HEK293 (cell line): ENCODE measurements at regions not wholly inside any gene's neighbourhood (a gene's known extent, or its start where the extent isn't known, plus 50 kb on each side); places are given as distances from the start of the nearest gene placed in this dataset.

ENCODE experiments used
- CTCF ChIA-PET: fragments of 350-600 bp; formaldehyde crosslinking; extraction: SDS; loops from one replicate; lab custom pipeline; 2021; ENCODE audit warnings: antibody characterized with exemption; lab: Yijun Ruan, JAX
- POLR2A ChIA-PET: fragments of 300-600 bp; formaldehyde crosslinking; extraction: SDS; loops from one replicate; lab custom pipeline; 2020; ENCODE audit warnings: antibody characterized with exemption, inconsistent platforms; lab: Yijun Ruan, JAX
- H3K27ac ChIP-seq: fragments of 200-500 bp; sonication (Bioruptor generic); 2 replicates; pipeline ENCODE4 v1.5.1; 2014; ENCODE audit warnings: low read depth, low read length, control low read depth, inconsistent platforms; ENCODE audit errors: extremely low read depth
- H3K36me3 ChIP-seq, 2 experiments: fragments of 200-500 bp in 1 of 2; sonication (Bioruptor generic) in 1 of 2; 1 replicate in 1 of 2; 2 replicates in 1 of 2; pipeline ENCODE4 v1.5.1; 2014 to 2017; ENCODE audit warnings: inconsistent platforms in 2 of 2, low read length in 2 of 2; ENCODE audit not compliant: control insufficient read depth in 2 of 2, insufficient read depth in 1 of 2
- H3K4me1 ChIP-seq: fragments of 200-500 bp; sonication (Bioruptor generic); 2 replicates; pipeline ENCODE4 v1.5.1; 2014; ENCODE audit warnings: mild to moderate bottlenecking, low read length, inconsistent platforms; ENCODE audit not compliant: control insufficient read depth, insufficient read depth
- H3K4me3 ChIP-seq: 2 replicates; pipeline ENCODE4 v1.5.1; 2011; ENCODE audit warnings: low read depth, mild to moderate bottlenecking, control low read depth, low read length, moderate library complexity
- H3K9me3 ChIP-seq: fragments of 200-500 bp; sonication (Bioruptor generic); 2 replicates; pipeline ENCODE4 v1.5.1; 2014; ENCODE audit warnings: low read depth, low read length, inconsistent platforms; ENCODE audit not compliant: control insufficient read depth, insufficient read depth
- ATF2 ChIP-seq: fragments of 450-650 bp; formaldehyde crosslinking; IDR thresholded peaks from 2 replicates; pipeline ENCODE4 v1.5.1; 2016; ENCODE audit warnings: missing biosample characterization, missing genetic modification characterization, low read depth
- KLF7 ChIP-seq: fragments of 450-650 bp; formaldehyde crosslinking; IDR thresholded peaks from 2 replicates; pipeline ENCODE4 v1.5.1; 2016; ENCODE audit warnings: missing biosample characterization, missing genetic modification characterization, borderline replicate concordance
- MYNN ChIP-seq: fragments of 450-650 bp; formaldehyde crosslinking; IDR thresholded peaks from 2 replicates; pipeline ENCODE4 v1.5.1; 2016; ENCODE audit warnings: missing biosample characterization, missing genetic modification characterization, borderline replicate concordance
- PATZ1 ChIP-seq: fragments of 450-650 bp; formaldehyde crosslinking; IDR thresholded peaks from 2 replicates; pipeline ENCODE4 v1.5.1; 2016; ENCODE audit warnings: missing biosample characterization, missing genetic modification characterization
- PRDM2 ChIP-seq: fragments of 450-650 bp; formaldehyde crosslinking; IDR thresholded peaks from 2 replicates; pipeline ENCODE4 v1.5.1; 2016; ENCODE audit warnings: missing biosample characterization, missing genetic modification characterization, borderline replicate concordance
- ZBTB8A ChIP-seq: fragments of 450-650 bp; formaldehyde crosslinking; IDR thresholded peaks from 2 replicates; pipeline ENCODE4 v1.5.1; 2016; ENCODE audit warnings: missing biosample characterization, missing genetic modification characterization
- ZNF202 ChIP-seq: fragments of 450-650 bp; formaldehyde crosslinking; IDR thresholded peaks from 2 replicates; pipeline ENCODE4 v1.5.1; 2016; ENCODE audit warnings: missing biosample characterization, missing genetic modification characterization, borderline replicate concordance
- ZNF223 ChIP-seq: fragments of 450-650 bp; formaldehyde crosslinking; IDR thresholded peaks from 2 replicates; pipeline ENCODE4 v1.5.1; 2016; ENCODE audit warnings: missing biosample characterization, missing genetic modification characterization
- ZNF274 ChIP-seq, 2 experiments: fragments of 200-500 bp in 1 of 2; fragments of 450-650 bp in 1 of 2; sonication (Bioruptor generic) in 1 of 2; formaldehyde crosslinking in 1 of 2; IDR thresholded peaks; 2 replicates each; pipeline versions ENCODE4 v1.5.1 to v1.6.1; 2014 to 2016; ENCODE audit warnings: borderline replicate concordance in 1 of 2, inconsistent platforms in 1 of 2, low read length in 1 of 2, missing biosample characterization in 1 of 2, missing genetic modification characterization in 1 of 2
- ZNF311 ChIP-seq: fragments of 450-650 bp; formaldehyde crosslinking; IDR thresholded peaks from 2 replicates; pipeline ENCODE4 v1.5.1; 2017; ENCODE audit warnings: missing biosample characterization, missing genetic modification characterization, borderline replicate concordance
- ZNF391 ChIP-seq: fragments of 450-650 bp; formaldehyde crosslinking; IDR thresholded peaks from 2 replicates; pipeline ENCODE4 v1.5.1; 2016; ENCODE audit warnings: low read depth, missing biosample characterization, missing genetic modification characterization, borderline replicate concordance
- ZNF404 ChIP-seq: fragments of 450-650 bp; formaldehyde crosslinking; IDR thresholded peaks from 2 replicates; pipeline ENCODE4 v1.5.1; 2017; ENCODE audit warnings: missing biosample characterization, missing genetic modification characterization
- ZNF449 ChIP-seq: fragments of 450-650 bp; formaldehyde crosslinking; IDR thresholded peaks from 2 replicates; pipeline ENCODE4 v1.5.1; 2017; ENCODE audit warnings: missing biosample characterization, mild to moderate bottlenecking, missing genetic modification characterization, moderate library complexity
- ZNF555 ChIP-seq: fragments of 450-650 bp; formaldehyde crosslinking; conservative IDR thresholded peaks from 2 replicates; pipeline ENCODE4 v1.5.1; 2017; ENCODE audit warnings: missing biosample characterization, mild to moderate bottlenecking, missing genetic modification characterization, inconsistent platforms
- ZNF558 ChIP-seq: fragments of 450-650 bp; formaldehyde crosslinking; IDR thresholded peaks from 2 replicates; pipeline ENCODE4 v1.5.1; 2016; ENCODE audit warnings: missing biosample characterization, missing genetic modification characterization
- ZNF624 ChIP-seq: fragments of 450-650 bp; formaldehyde crosslinking; IDR thresholded peaks from 2 replicates; pipeline ENCODE4 v1.5.1; 2017; ENCODE audit warnings: missing biosample characterization, missing genetic modification characterization
- ZNF654 ChIP-seq: fragments of 450-650 bp; formaldehyde crosslinking; IDR thresholded peaks from 2 replicates; pipeline ENCODE4 v1.5.1; 2016; ENCODE audit warnings: low read depth, missing biosample characterization, missing genetic modification characterization
- ZNF660 ChIP-seq: fragments of 450-650 bp; IDR thresholded peaks from 2 replicates; pipeline ENCODE4 v1.5.1; 2018; ENCODE audit warnings: missing biosample characterization, mild to moderate bottlenecking, missing genetic modification characterization
- ZNF701 ChIP-seq: fragments of 450-650 bp; formaldehyde crosslinking; IDR thresholded peaks from 2 replicates; pipeline ENCODE4 v1.5.1; 2016; ENCODE audit warnings: missing biosample characterization, missing genetic modification characterization
- ZNF785 ChIP-seq: fragments of 450-650 bp; formaldehyde crosslinking; IDR thresholded peaks from 2 replicates; pipeline ENCODE4 v1.5.1; 2016; ENCODE audit warnings: missing biosample characterization, missing genetic modification characterization
- ZSCAN23 ChIP-seq: fragments of 450-650 bp; formaldehyde crosslinking; IDR thresholded peaks from 2 replicates; pipeline ENCODE4 v1.5.1; 2016; ENCODE audit warnings: missing biosample characterization, missing genetic modification characterization
- ZSCAN5A ChIP-seq: fragments of 450-650 bp; formaldehyde crosslinking; IDR thresholded peaks from 2 replicates; pipeline ENCODE4 v1.5.1; 2016; ENCODE audit warnings: missing biosample characterization, missing genetic modification characterization

GRCh38 chr18:77803024-77803423 is 553.4 kb downstream of the GALR1 start (continued):
- no peak for TF ChIP-seq ATF2
- TF ChIP-seq, all 188 proteins: peak for 0

GRCh38 chr18:77804382-77804781 is 554.7 kb downstream of the GALR1 start:
- ChIA-PET POLR2A (no interaction called here), CTCF (no interaction called here)
- TF ChIP-seq KLF7 (tag by site-specific recombination) (no peak), ZNF785 (tag by site-specific recombination) (no peak), ZNF274 (IDR thresholded peaks at IDR 0.05; ENCODE audit: low read length) (no peak), ZNF274 (tag by site-specific recombination; IDR thresholded peaks at IDR 0.05; ENCODE audit: borderline replicate concordance) (no peak), ZNF555 (tag by site-specific recombination) (no peak), ZNF701 (tag by site-specific recombination) (no peak), ZSCAN5A (no peak), ZSCAN23 (tag by site-specific recombination) (no peak), ZNF223 (no peak), ZNF558 (no peak), PATZ1 (tag by site-specific recombination) (no peak), ZNF624 (tag by site-specific recombination) (no peak), ZNF654 (tag by site-specific recombination) (no peak), ZNF404 (no peak)

GRCh38 chr18:77807650-77808049 is 558.0 kb downstream of the GALR1 start:
- Histone ChIP-seq H3K36me3 (no peaks in the 10 kb centered on the region), H3K9me3 (no peaks in the 10 kb centered on the region), H3K4me3 (no peak overlapping the region), H3K4me1 (peaks cover 6% of the 10 kb centered on the region), H3K27ac (no peak overlapping the region)
- ChIA-PET CTCF (interaction anchor here (0.5 kb wide), 1 partner anchor 1860 kb away, joined by 3 read pairs; no protein-coding TSS in a partner anchor), POLR2A (no interaction called here)
- TF ChIP-seq ZNF660 (tag by site-specific recombination): no peak
- no peak for TF ChIP-seq ZNF449
- no peak for TF ChIP-seq ZNF391
- no peak for TF ChIP-seq ZBTB8A
- no peak for TF ChIP-seq MYNN (tag by site-specific recombination)
- TF ChIP-seq ZNF202: no peak
- TF ChIP-seq PRDM2 (tag by site-specific recombination): no peak
- no peak for TF ChIP-seq ZNF311 (tag by site-specific recombination)

More at GRCh38 chr18:77804382-77804781, 554.7 kb downstream of the GALR1 start:
- H3K4me3 ChIP-seq: no peak overlapping the region
- no peaks in the 10 kb centered on the region for H3K4me1 ChIP-seq
- no peaks in the 10 kb centered on the region for H3K9me3 ChIP-seq
- H3K36me3 ChIP-seq: no peaks in the 10 kb centered on the region
- H3K27ac ChIP-seq: no peak overlapping the region
